Lower lobe of right lung (tissue), 2 donors: ENCODE measurements at regions not wholly inside any gene's neighbourhood (a gene's known extent, or its start where the extent isn't known, plus 50 kb on each side); places are given as distances from the start of the nearest gene placed in this dataset.

Experiments used
- ATAC-seq, 2 donors: fragments of 200-7000 bp; cut with Tn5 transposase; one replicate each; pipeline ENCODE4 v1.9.1; 2020 to 2022; ENCODE audit warnings: mild to moderate bottlenecking in 2 of 2, moderate library complexity in 2 of 2
- DNase-seq: peaks from one replicate; pipeline ENCODE4 v3.0.0-alpha.2; 2020
- H3K27ac ChIP-seq: fragments of 200-600 bp; one replicate; pipeline ENCODE4 v1.8.0; 2022
- H3K27me3 ChIP-seq: fragments of 200-600 bp; one replicate; pipeline ENCODE4 v1.8.0; 2022; ENCODE audit warnings: low read depth
- H3K36me3 ChIP-seq: fragments of 200-600 bp; one replicate; pipeline ENCODE4 v1.8.0; 2022; ENCODE audit warnings: mild to moderate bottlenecking
- H3K4me1 ChIP-seq: fragments of 200-600 bp; one replicate; pipeline ENCODE4 v1.8.0; 2022
- H3K4me3 ChIP-seq: fragments of 200-600 bp; one replicate; pipeline ENCODE4 v1.8.0; 2022; ENCODE audit warnings: mild to moderate bottlenecking
- H3K9me3 ChIP-seq: fragments of 200-600 bp; one replicate; pipeline ENCODE4 v1.8.0; 2022
- CTCF ChIP-seq: fragments of 200-600 bp; IDR thresholded peaks from one replicate; pipeline ENCODE4 v1.8.0; 2022; ENCODE audit warnings: antibody characterized with exemption, mild to moderate bottlenecking
- intact Hi-C: fragments of 100-400 bp; cut with DNase I; formaldehyde crosslinking; loops from one replicate; pipeline ENCODE4 v1.11.0; 2022
- donor health status: DM: no; HTN: yes; CAD: no; lungs with severe emphysema.

DNA sequence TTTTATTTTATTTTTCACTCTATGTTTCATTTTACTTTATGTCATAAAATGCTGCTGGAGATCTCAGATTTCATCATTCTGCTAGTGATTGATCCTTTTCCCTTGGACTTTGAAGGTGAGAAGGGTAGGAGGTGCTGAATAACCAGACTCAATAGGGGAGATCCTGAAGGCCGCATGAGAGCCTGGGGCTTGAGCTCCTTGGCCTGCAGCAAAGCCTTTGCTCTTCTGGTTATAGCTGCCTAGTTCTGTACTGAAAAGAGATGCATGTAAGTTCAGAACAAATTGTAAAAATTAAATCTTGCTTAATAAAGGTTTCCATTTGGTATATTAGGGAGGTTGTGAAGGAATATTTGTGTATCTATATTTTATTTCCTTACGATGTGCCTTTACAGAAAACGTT lies 430.2 kb downstream of the QKI start:
- H3K36me3 ChIP-seq: no peaks in the 10 kb centered on the region
- H3K4me1 ChIP-seq: no peaks in the 10 kb centered on the region
- DNase-seq: no peak
- no peak for TF ChIP-seq CTCF
- no peak for ATAC-seq
- no peak overlapping the region for H3K27ac ChIP-seq
- H3K9me3 ChIP-seq: no peaks in the 10 kb centered on the region
- no peaks in the 10 kb centered on the region for H3K27me3 ChIP-seq
- H3K4me3 ChIP-seq: no peak overlapping the region
- intact Hi-C loops: no loop called here

- no peak for DNase-seq
- Histone ChIP-seq H3K27ac (no peak overlapping the region), H3K4me3 (no peak overlapping the region), H3K36me3 (no peaks in the 10 kb centered on the region), H3K4me1 (no peaks in the 10 kb centered on the region), H3K9me3 (no peaks in the 10 kb centered on the region), H3K27me3 (no peaks in the 10 kb centered on the region)
- no peak for ATAC-seq
- no peak for TF ChIP-seq CTCF
- intact Hi-C loops: no loop called here
Observed at GRCh38 chr6:163844357-163844756, 429.8 kb downstream of the QKI start.

DNA sequence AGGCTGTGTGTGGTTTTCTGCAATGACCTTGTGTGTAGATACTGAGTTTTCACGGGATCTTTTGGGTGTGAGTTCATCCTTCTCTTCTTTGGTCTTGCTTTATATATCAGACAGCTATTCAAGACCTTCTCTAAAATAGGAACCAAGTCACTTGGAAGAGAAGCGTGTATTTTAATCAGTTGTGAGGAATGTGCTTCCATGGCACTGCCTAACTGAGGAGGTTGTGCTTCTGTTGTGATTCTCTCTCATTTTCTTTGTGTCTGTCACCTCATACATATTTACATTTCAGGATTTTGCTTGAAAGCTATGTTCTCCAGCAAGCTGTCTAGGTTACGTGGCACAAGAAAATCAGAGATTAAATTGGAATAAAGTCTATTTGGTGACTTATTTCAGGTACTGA lies 428.7 kb downstream of the QKI start:
- no peak for DNase-seq
- H3K9me3 ChIP-seq: no peaks in the 10 kb centered on the region

GRCh38 chr6:163842467-163842866 lies 427.9 kb downstream of the QKI start:
- H3K27me3 ChIP-seq: no peaks in the 10 kb centered on the region
- ATAC-seq: no peak
- no peaks in the 10 kb centered on the region for H3K4me1 ChIP-seq
- no peak overlapping the region for H3K4me3 ChIP-seq
- no peaks in the 10 kb centered on the region for H3K36me3 ChIP-seq
- no peak for DNase-seq
- intact Hi-C loops: no loop called here
- no peak overlapping the region for H3K27ac ChIP-seq
- no peaks in the 10 kb centered on the region for H3K9me3 ChIP-seq
- TF ChIP-seq CTCF: no peak

More for the DNA sequence above, 428.7 kb downstream of the QKI start:
- ATAC-seq: no peak
- H3K4me3 ChIP-seq: no peak overlapping the region
- intact Hi-C loops: no loop called here
- TF ChIP-seq CTCF: no peak
- no peaks in the 10 kb centered on the region for H3K36me3 ChIP-seq
- no peaks in the 10 kb centered on the region for H3K27me3 ChIP-seq
- no peaks in the 10 kb centered on the region for H3K4me1 ChIP-seq
- no peak overlapping the region for H3K27ac ChIP-seq

GRCh38 chr6:163841733-163842132 lies 427.2 kb downstream of the QKI start:
- Histone ChIP-seq H3K9me3 (no peaks in the 10 kb centered on the region), H3K27ac (no peak overlapping the region), H3K4me1 (no peaks in the 10 kb centered on the region), H3K27me3 (no peaks in the 10 kb centered on the region), H3K36me3 (no peaks in the 10 kb centered on the region), H3K4me3 (no peak overlapping the region)
- intact Hi-C loops: no loop called here
- DNase-seq: no peak
- TF ChIP-seq CTCF: no peak
- ATAC-seq: no peak

DNA sequence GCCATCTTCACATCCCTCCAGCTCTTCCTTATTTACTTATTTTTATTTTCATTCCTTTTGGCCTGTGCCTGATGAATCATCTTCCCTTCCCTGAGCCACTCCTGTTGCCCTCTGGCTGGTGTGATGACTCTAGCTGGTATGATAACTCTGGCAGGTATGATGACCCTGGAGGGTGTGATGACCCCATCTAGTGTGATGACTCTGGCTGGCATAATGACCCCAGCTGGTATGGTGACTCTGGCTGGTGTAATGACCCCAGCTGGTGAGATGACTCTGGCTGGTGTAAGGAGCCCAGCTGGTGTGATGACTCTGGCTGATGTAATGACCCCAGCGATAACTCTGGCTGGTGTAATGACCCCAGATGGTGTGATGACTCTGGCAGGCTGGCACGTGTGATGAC lies 426.8 kb downstream of the QKI start:
- Histone ChIP-seq H3K4me3 (no peak overlapping the region), H3K36me3 (no peaks in the 10 kb centered on the region), H3K9me3 (no peaks in the 10 kb centered on the region), H3K27me3 (no peaks in the 10 kb centered on the region), H3K27ac (no peak overlapping the region), H3K4me1 (no peaks in the 10 kb centered on the region)
- DNase-seq: no peak
- no peak for ATAC-seq
- intact Hi-C loops: no loop called here
- TF ChIP-seq CTCF: no peak
